Neural progenitor cell (in vitro differentiated cells): ENCODE measurements at regions not wholly inside any gene's neighbourhood (a gene's known extent, or its start where the extent isn't known, plus 50 kb on each side); places are given as distances from the start of the nearest gene placed in this dataset.

Experiments
- EZH2 ChIP-seq: fragments of 200-600 bp; sonication (generic); IDR thresholded peaks from 2 replicates; pipeline ENCODE4 v1.6.1; 2017; ENCODE audit warnings: antibody characterized with exemption, mild to moderate bottlenecking, moderate library complexity
- EZH2phosphoT487 ChIP-seq: fragments of 200-600 bp; sonication (generic); IDR thresholded peaks from 2 replicates; pipeline ENCODE4 v1.6.1; 2017; ENCODE audit warnings: antibody characterized with exemption
- TF ChIP-seq, protein P1 (sequence below): fragments of 200-600 bp; sonication (generic); IDR thresholded peaks from 2 replicates; pipeline ENCODE4 v1.5.1; 2017; ENCODE audit warnings: antibody characterized with exemption, mild to moderate bottlenecking

DNA sequence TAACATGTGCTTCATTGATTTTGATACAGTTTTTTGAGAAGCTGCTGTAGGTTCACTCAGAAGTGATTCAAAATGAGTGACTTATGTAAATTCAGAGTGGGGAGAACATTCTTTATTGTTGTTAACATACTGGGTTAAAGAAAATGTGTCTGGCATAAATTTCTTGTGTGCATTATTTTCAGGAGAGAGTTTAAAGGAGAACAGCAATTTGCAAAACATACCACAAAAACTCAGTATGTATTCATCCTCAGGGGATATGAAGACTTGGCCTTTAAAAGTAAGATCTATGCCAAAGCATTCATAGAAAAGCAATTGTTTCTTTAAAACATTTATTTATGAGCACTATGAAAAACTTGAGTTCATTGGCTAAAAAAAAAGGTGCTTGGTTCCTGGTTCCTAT is 1089.8 kb downstream of the ROBO2 start:
- TF ChIP-seq EZH2 (no peak), EZH2phosphoT487 (no peak)
- TF ChIP-seq, protein P1, sequence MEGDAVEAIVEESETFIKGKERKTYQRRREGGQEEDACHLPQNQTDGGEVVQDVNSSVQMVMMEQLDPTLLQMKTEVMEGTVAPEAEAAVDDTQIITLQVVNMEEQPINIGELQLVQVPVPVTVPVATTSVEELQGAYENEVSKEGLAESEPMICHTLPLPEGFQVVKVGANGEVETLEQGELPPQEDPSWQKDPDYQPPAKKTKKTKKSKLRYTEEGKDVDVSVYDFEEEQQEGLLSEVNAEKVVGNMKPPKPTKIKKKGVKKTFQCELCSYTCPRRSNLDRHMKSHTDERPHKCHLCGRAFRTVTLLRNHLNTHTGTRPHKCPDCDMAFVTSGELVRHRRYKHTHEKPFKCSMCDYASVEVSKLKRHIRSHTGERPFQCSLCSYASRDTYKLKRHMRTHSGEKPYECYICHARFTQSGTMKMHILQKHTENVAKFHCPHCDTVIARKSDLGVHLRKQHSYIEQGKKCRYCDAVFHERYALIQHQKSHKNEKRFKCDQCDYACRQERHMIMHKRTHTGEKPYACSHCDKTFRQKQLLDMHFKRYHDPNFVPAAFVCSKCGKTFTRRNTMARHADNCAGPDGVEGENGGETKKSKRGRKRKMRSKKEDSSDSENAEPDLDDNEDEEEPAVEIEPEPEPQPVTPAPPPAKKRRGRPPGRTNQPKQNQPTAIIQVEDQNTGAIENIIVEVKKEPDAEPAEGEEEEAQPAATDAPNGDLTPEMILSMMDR = no peak
